ENCODE measurements at regions not wholly inside any gene's neighbourhood (a gene's known extent, or its start where the extent isn't known, plus 50 kb on each side); places are given as distances from the start of the nearest gene placed in this dataset.

DNA sequence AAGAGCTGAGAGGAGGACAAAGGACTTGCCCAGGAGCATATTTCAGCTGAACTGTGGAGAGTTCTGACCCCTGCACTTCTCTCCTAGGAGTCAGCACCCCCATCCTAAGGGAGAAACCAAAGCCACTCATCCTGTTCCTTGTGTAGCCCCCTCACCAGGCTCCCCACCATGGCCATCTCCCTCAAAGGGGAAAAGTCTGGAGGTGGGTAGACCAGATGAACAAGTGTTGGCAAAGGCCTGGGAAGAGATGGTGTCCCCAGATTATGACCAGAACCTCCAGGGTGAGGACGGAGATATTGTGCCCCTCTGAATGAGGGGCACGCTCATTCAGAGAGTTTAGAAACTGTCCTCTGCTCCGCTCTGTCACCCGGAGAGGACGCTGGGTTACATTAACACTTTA is 880.0 kb downstream of the BRD1 start:
- Histone ChIP-seq H3K4me2 (ENCODE audit: low read length) (no peak overlapping the region), H3K27ac (ENCODE audit: low read depth, low read length) (no peak overlapping the region), H3K27me3 (ENCODE audit: insufficient read depth, low read length) (peaks cover 20% of the 10 kb centered on the region; the same call in 1 of the 2 replicates), H3K79me2 (ENCODE audit: insufficient read depth, low read length) (no peaks in the 10 kb centered on the region), H3K9ac (ENCODE audit: low read length) (no peak overlapping the region), H3K4me3 (replicated peaks in 1 of 2; ENCODE audit: low read depth in 1 of 2, low read length in 2 of 2) (no peak overlapping the region), H4K20me1 (ENCODE audit: insufficient read depth) (no peaks in the 10 kb centered on the region), H3K4me1 (ENCODE audit: control insufficient read depth in 1 of 2, insufficient read depth in 2 of 2, low read length in 2 of 2) (no peaks in the 10 kb centered on the region), H3K9me2 (ENCODE audit: insufficient read depth) (no peaks in the 10 kb centered on the region), H2AFZ (ENCODE audit: low read depth, low read length, poor library complexity, severe bottlenecking) (no peak overlapping the region), H3K36me3 (ENCODE audit: control insufficient read depth in 1 of 2, insufficient read depth in 2 of 2, low read length in 2 of 2) (no peaks in the 10 kb centered on the region), H3K9me3 (ENCODE audit: control insufficient read depth in 1 of 2, insufficient read depth in 1 of 2, low read depth in 1 of 2, low read length in 2 of 2) (no peaks in the 10 kb centered on the region)
- CTCF ChIA-PET: no interaction called here
- no peak for TF ChIP-seq SP1 (IDR thresholded peaks at IDR 0.05; ENCODE audit: low read depth)
- TF ChIP-seq EZH2phosphoT487 (IDR thresholded peaks at IDR 0.05; ENCODE audit: borderline replicate concordance): no peak
- TF ChIP-seq ZFX (IDR thresholded peaks at IDR 0.05): no peak
- no peak for TF ChIP-seq SRF (IDR thresholded peaks at IDR 0.05; ENCODE audit: low read depth)
- TF ChIP-seq, protein P1, sequence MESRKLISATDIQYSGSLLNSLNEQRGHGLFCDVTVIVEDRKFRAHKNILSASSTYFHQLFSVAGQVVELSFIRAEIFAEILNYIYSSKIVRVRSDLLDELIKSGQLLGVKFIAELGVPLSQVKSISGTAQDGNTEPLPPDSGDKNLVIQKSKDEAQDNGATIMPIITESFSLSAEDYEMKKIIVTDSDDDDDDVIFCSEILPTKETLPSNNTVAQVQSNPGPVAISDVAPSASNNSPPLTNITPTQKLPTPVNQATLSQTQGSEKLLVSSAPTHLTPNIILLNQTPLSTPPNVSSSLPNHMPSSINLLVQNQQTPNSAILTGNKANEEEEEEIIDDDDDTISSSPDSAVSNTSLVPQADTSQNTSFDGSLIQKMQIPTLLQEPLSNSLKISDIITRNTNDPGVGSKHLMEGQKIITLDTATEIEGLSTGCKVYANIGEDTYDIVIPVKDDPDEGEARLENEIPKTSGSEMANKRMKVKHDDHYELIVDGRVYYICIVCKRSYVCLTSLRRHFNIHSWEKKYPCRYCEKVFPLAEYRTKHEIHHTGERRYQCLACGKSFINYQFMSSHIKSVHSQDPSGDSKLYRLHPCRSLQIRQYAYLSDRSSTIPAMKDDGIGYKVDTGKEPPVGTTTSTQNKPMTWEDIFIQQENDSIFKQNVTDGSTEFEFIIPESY (IDR thresholded peaks at IDR 0.05; ENCODE audit: extremely low read depth, insufficient replicate concordance, low read length): no peak
- TF ChIP-seq CBX3 (IDR thresholded peaks at IDR 0.05; ENCODE audit: low read depth): no peak
- TF ChIP-seq CEBPB (IDR thresholded peaks at IDR 0.05; ENCODE audit: low read depth): no peak
- no TSS peak for BruUV-seq (replicated peaks)
- no peak for DNase-seq (ENCODE audit: low read depth, low spot score)
- no peak for ATAC-seq
- POLR2A ChIA-PET: no interaction called here
- RAD21 ChIA-PET (ENCODE audit: low non-redundant PET in 1 of 2, low total read pairs in 2 of 2, uncharacterized antibody in 2 of 2, unreplicated experiment in 2 of 2): no interaction called here
- intact Hi-C loops (cut with micrococcal nuclease): no loop called here

GRCh38 chr22:48945621-48946458 is 881.8 kb downstream of the BRD1 start:
- RAD21 ChIA-PET (ENCODE audit: low non-redundant PET in 1 of 2, low total read pairs in 2 of 2, uncharacterized antibody in 2 of 2, unreplicated experiment in 2 of 2): no interaction called here
- Histone ChIP-seq H3K4me1 (ENCODE audit: control insufficient read depth in 1 of 2, insufficient read depth in 2 of 2, low read length in 2 of 2) (no peaks in the 10 kb centered on the region), H3K9me2 (ENCODE audit: insufficient read depth) (no peaks in the 10 kb centered on the region), H3K36me3 (ENCODE audit: control insufficient read depth in 1 of 2, insufficient read depth in 2 of 2, low read length in 2 of 2) (no peaks in the 10 kb centered on the region), H3K4me3 (replicated peaks in 1 of 2; ENCODE audit: low read depth in 1 of 2, low read length in 2 of 2) (no peak overlapping the region), H4K20me1 (ENCODE audit: insufficient read depth) (no peaks in the 10 kb centered on the region), H3K9ac (ENCODE audit: low read length) (no peak overlapping the region), H3K27ac (ENCODE audit: low read depth, low read length) (no peak overlapping the region), H3K79me2 (ENCODE audit: insufficient read depth, low read length) (no peaks in the 10 kb centered on the region), H2AFZ (ENCODE audit: low read depth, low read length, poor library complexity, severe bottlenecking) (no peak overlapping the region), H3K9me3 (ENCODE audit: control insufficient read depth in 1 of 2, insufficient read depth in 1 of 2, low read depth in 1 of 2, low read length in 2 of 2) (no peaks in the 10 kb centered on the region), H3K4me2 (ENCODE audit: low read length) (no peak overlapping the region), H3K27me3 (ENCODE audit: insufficient read depth, low read length) (0 out of 2 replicates have a peak, but pooled peaks cover 9% of the 10 kb centered on the region)
- intact Hi-C loops (cut with micrococcal nuclease): no loop called here
- no peak for ATAC-seq
- no TSS peak for BruUV-seq (replicated peaks)
- no peak for DNase-seq (ENCODE audit: low read depth, low spot score)
- CTCF ChIA-PET: no interaction called here
- POLR2A ChIA-PET: no interaction called here
- TF ChIP-seq, protein P2, sequence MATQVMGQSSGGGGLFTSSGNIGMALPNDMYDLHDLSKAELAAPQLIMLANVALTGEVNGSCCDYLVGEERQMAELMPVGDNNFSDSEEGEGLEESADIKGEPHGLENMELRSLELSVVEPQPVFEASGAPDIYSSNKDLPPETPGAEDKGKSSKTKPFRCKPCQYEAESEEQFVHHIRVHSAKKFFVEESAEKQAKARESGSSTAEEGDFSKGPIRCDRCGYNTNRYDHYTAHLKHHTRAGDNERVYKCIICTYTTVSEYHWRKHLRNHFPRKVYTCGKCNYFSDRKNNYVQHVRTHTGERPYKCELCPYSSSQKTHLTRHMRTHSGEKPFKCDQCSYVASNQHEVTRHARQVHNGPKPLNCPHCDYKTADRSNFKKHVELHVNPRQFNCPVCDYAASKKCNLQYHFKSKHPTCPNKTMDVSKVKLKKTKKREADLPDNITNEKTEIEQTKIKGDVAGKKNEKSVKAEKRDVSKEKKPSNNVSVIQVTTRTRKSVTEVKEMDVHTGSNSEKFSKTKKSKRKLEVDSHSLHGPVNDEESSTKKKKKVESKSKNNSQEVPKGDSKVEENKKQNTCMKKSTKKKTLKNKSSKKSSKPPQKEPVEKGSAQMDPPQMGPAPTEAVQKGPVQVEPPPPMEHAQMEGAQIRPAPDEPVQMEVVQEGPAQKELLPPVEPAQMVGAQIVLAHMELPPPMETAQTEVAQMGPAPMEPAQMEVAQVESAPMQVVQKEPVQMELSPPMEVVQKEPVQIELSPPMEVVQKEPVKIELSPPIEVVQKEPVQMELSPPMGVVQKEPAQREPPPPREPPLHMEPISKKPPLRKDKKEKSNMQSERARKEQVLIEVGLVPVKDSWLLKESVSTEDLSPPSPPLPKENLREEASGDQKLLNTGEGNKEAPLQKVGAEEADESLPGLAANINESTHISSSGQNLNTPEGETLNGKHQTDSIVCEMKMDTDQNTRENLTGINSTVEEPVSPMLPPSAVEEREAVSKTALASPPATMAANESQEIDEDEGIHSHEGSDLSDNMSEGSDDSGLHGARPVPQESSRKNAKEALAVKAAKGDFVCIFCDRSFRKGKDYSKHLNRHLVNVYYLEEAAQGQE (IDR thresholded peaks at IDR 0.05; ENCODE audit: low read depth): no peak
- TF ChIP-seq, protein P1 (IDR thresholded peaks at IDR 0.05; ENCODE audit: extremely low read depth, insufficient replicate concordance, low read length): no peak
- TF ChIP-seq SIN3A (IDR thresholded peaks at IDR 0.05; ENCODE audit: low read depth) (no peak), EZH2 (IDR thresholded peaks at IDR 0.05) (no peak), ZFX (IDR thresholded peaks at IDR 0.05) (no peak), POLR2AphosphoS5 (IDR thresholded peaks at IDR 0.05; ENCODE audit: low read depth, low read length) (no peak), ELF1 (IDR thresholded peaks at IDR 0.05; ENCODE audit: borderline replicate concordance, low read depth) (no peak), JUND (IDR thresholded peaks at IDR 0.05) (no peak)
